ENCODE measurements at regions not wholly inside any gene's neighbourhood (a gene's known extent, or its start where the extent isn't known, plus 50 kb on each side); places are given as distances from the start of the nearest gene placed in this dataset.

DNA sequence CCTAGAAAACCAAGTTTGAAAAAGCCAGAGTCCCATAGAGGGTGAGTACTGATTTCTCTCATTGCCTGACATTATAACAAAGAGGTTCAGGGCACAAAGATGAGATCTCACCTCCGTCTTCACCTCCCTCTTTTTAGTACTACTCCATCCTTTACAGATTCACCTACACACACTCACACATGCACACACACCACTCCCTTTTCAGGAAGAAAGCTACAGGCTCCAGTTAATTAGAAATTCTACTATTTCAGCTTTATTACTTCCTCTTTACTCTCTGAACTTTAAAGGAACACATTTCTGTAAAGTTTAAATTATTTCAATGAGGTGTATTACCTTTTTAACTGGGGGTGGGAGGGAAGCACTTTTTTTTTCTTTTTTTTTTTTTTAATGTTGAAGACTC is 59.6 kb upstream of the PRDX6 start:
- Histone ChIP-seq H3K27me3 (ENCODE audit: control insufficient read depth in 2 of 2, insufficient read depth in 2 of 2, low read length in 2 of 2) (no peaks in the 10 kb centered on the region), H4K20me1 (replicated peaks; ENCODE audit: control insufficient read depth, insufficient read depth, low read length) (no peaks in the 10 kb centered on the region), H3K79me2 (ENCODE audit: control insufficient read depth, insufficient read depth, low read length) (no peaks in the 10 kb centered on the region), H3K4me3 (no peak overlapping the region), H3K9ac (ENCODE audit: insufficient read depth in 1 of 2, low read depth in 2 of 2, low read length in 2 of 2) (no peak overlapping the region), H3K36me3 (ENCODE audit: control insufficient read depth, insufficient read depth, low read length) (no peaks in the 10 kb centered on the region), H3K9me1 (ENCODE audit: control insufficient read depth, insufficient read depth, low read length) (no peaks in the 10 kb centered on the region), H3K9me3 (replicated peaks; ENCODE audit: control insufficient read depth, insufficient read depth, low read depth, low read length) (no peaks in the 10 kb centered on the region), H3K4me1 (replicated peaks in 1 of 2; ENCODE audit: control insufficient read depth in 2 of 2, insufficient read depth in 2 of 2, low read length in 2 of 2) (peaks cover 11 to 30% of the 10 kb centered on the region in 2 experiments; a peak in 4 of 5 replicates), H3K27ac (ENCODE audit: extremely low read depth, low read depth, low read length) (no peak overlapping the region), H3K4me2 (ENCODE audit: insufficient read depth, low read length) (no peak overlapping the region), H2AFZ (ENCODE audit: low read depth, low read length) (no peak overlapping the region)
- POLR2A ChIA-PET = interaction anchor here (0.8 kb wide), 1 partner anchor 8 kb away, joined by 3 read pairs; no protein-coding TSS in a partner anchor
- 33% methylated on average over 1 of the region's 1 CpG for WGBS (ENCODE audit: insufficient coverage, low coverage, missing lambda C conversion rate)
- TF ChIP-seq DDX20 (tag; IDR thresholded peaks at IDR 0.05; ENCODE audit: low read depth) (no peak), HOXB6 (CRISPR knock-in tag; IDR thresholded peaks at IDR 0.05; ENCODE audit: borderline replicate concordance) (no peak), TEAD1 (CRISPR knock-in tag; IDR thresholded peaks at IDR 0.05) (no peak), ZNF121 (CRISPR knock-in tag; conservative IDR thresholded peaks at IDR 0.05) (no peak), ZNF408 (CRISPR knock-in tag; IDR thresholded peaks at IDR 0.05; ENCODE audit: low read depth) (no peak), ZNF184 (CRISPR knock-in tag; IDR thresholded peaks at IDR 0.05) (no peak), PTTG1 (tag; IDR thresholded peaks at IDR 0.05; ENCODE audit: low read depth) (no peak), NBN (IDR thresholded peaks at IDR 0.05; ENCODE audit: low read depth) (no peak), RAD21 (CRISPR knock-in tag; conservative IDR thresholded peaks at IDR 0.05 in 1 of 2, IDR thresholded peaks at IDR 0.05 in 1 of 2) (no peak), ZFPM2 (CRISPR knock-in tag; IDR thresholded peaks at IDR 0.05) (no peak), IFI16 (CRISPR knock-in tag; IDR thresholded peaks at IDR 0.05) (no peak), RNF2 (IDR thresholded peaks at IDR 0.05) (no peak), ZNF586 (CRISPR knock-in tag; conservative IDR thresholded peaks at IDR 0.05) (no peak), NCOA2 (IDR thresholded peaks at IDR 0.05; ENCODE audit: partially characterized antibody in 2 of 2) (no peak)
- no TSS peak for BruUV-seq (replicated peaks)
- intact Hi-C loops (cut with micrococcal nuclease) (loop anchor here (10.0 kb wide), 1 partner anchor 593 kb away; no protein-coding TSS in a partner anchor), in situ Hi-C loops (cut with MboI) (loop anchor here (10.0 kb wide), 3 partner anchors 657 to 1327 kb away; no protein-coding TSS in a partner anchor)
- DNase-seq (ENCODE audit: extremely low read depth in 1 of 4, low spot score in 3 of 4) (no peak), ATAC-seq (no peak), FAIRE-seq (no peak)
- CTCF ChIA-PET (ENCODE audit: low intra/inter-chr PET ratio) = no interaction called here
